ENCODE measurements at regions not wholly inside any gene's neighbourhood (a gene's known extent, or its start where the extent isn't known, plus 50 kb on each side); places are given as distances from the start of the nearest gene placed in this dataset.
"Not testable (repeated sequence)": the region's sequence is repeated elsewhere in the genome, so short reads cannot be mapped to it uniquely, and the experiment has no call there.

GRCh38 chr12:96128292-96128691, 65.9 kb upstream of the ELK3 start:
- not testable (repeated sequence) for H3K56ac ChIP-seq (replicated peaks; ENCODE audit: insufficient read length, low read depth, low read length); H3K4me3 ChIP-seq (ENCODE audit: extremely low read depth in 1 of 4, insufficient read depth in 2 of 4, low read depth in 3 of 4, low read length in 4 of 4); H2BK12ac ChIP-seq (ENCODE audit: low read depth, low read length); H4K8ac ChIP-seq (ENCODE audit: extremely low read depth, insufficient read depth, low read length); H3K9ac ChIP-seq (replicated peaks in 1 of 4; ENCODE audit: extremely low read depth in 1 of 4, low read depth in 3 of 4, low read length in 3 of 4); H2AFZ ChIP-seq (ENCODE audit: low read length); H2BK20ac ChIP-seq (ENCODE audit: low read length); H3K27ac ChIP-seq (ENCODE audit: low read depth, low read length); DNase-seq (ENCODE audit: low read depth in 1 of 2, low spot score in 2 of 2); H3K23me2 ChIP-seq (ENCODE audit: low read depth, low read length); FAIRE-seq; H4K91ac ChIP-seq (replicated peaks; ENCODE audit: insufficient read length, low read length); H3K36me3 ChIP-seq (ENCODE audit: control insufficient read depth in 2 of 4, insufficient read depth in 4 of 4, low read length in 3 of 4); H3K4me2 ChIP-seq (ENCODE audit: insufficient read depth in 1 of 2, low read depth in 2 of 2, low read length in 2 of 2); H4K5ac ChIP-seq (ENCODE audit: insufficient read length, low read depth, low read length); H3K14ac ChIP-seq (ENCODE audit: insufficient read length); H3K4ac ChIP-seq (replicated peaks; ENCODE audit: insufficient read length, low read depth, low read length); H2AK5ac ChIP-seq (ENCODE audit: low read depth, low read length); H3K79me2 ChIP-seq (ENCODE audit: control insufficient read depth in 1 of 2, insufficient read depth in 2 of 2, low read length in 2 of 2); H3K4me1 ChIP-seq (replicated peaks in 1 of 4; ENCODE audit: control insufficient read depth in 3 of 4, insufficient read depth in 4 of 4, low read length in 3 of 4); H2BK5ac ChIP-seq (ENCODE audit: low read depth, low read length); H3K9me3 ChIP-seq (ENCODE audit: insufficient read depth in 2 of 2, low read depth in 1 of 2, low read length in 1 of 2); H2BK15ac ChIP-seq (ENCODE audit: low read length); H3K79me1 ChIP-seq (ENCODE audit: low read depth, low read length); H3K23ac ChIP-seq (ENCODE audit: insufficient read length); H3K27me3 ChIP-seq (replicated peaks in 1 of 4; ENCODE audit: control insufficient read depth in 3 of 4, extremely low read depth in 1 of 4, insufficient read depth in 3 of 4, low read length in 3 of 4); H4K20me1 ChIP-seq (replicated peaks in 1 of 2; ENCODE audit: control insufficient read depth in 1 of 2, insufficient read depth in 2 of 2, low read length in 2 of 2); H2BK120ac ChIP-seq (replicated peaks; ENCODE audit: low read depth, low read length); H3K18ac ChIP-seq (ENCODE audit: extremely low read depth, low read length)
- CTCF ChIA-PET (ENCODE audit: partially characterized antibody), result interaction anchor here (1.1 kb wide), 1 partner anchor 129 kb away, joined by 4 read pairs; no protein-coding TSS in a partner anchor
- 89% methylated on average over 7 of the region's 7 CpGs; no CpG with 5 or more reads in 1 of the 2 experiments for WGBS, 2 experiments (ENCODE audit: extremely low coverage in 1 of 2, insufficient coverage in 1 of 2, insufficient read length in 1 of 2, insufficient replicate concordance in 2 of 2, low coverage in 1 of 2, low lambda C conversion rate in 2 of 2, missing lambda C conversion rate in 1 of 2)
- POLR2A ChIA-PET (ENCODE audit: partially characterized antibody), result interaction anchor here (1.3 to 1.4 kb wide), 2 partner anchors 11 to 13 kb away, joined by 3 read pairs; no protein-coding TSS in a partner anchor
